H9 (cell line): ENCODE measurements at regions not wholly inside any gene's neighbourhood (a gene's known extent, or its start where the extent isn't known, plus 50 kb on each side); places are given as distances from the start of the nearest gene placed in this dataset.
A peak's percentile ranks its signal among the peaks of the same experiment; 100 is the strongest.

Experiments used
- DNase-seq: peaks from one replicate; pipeline ENCODE4 v3.0.0-alpha.2; 2017
- H2AFZ ChIP-seq: one replicate; pipeline ENCODE4 v1.6.1; 2013; ENCODE audit warnings: mild to moderate bottlenecking, low read length, control low read depth, moderate library complexity
- H2AK5ac ChIP-seq: 2 replicates; pipeline ENCODE4 v1.6.1; 2013; ENCODE audit warnings: low read length, control low read depth, mixed read lengths; ENCODE audit not compliant: insufficient read length
- H2BK120ac ChIP-seq: one replicate; pipeline ENCODE4 v1.6.1; 2013; ENCODE audit warnings: low read depth, mild to moderate bottlenecking, low read length, control low read depth, inconsistent platforms; ENCODE audit not compliant: poor library complexity, severe bottlenecking
- H2BK12ac ChIP-seq: 2 replicates; pipeline ENCODE4 v1.6.1; 2013; ENCODE audit warnings: low read length, control low read depth, mixed read lengths, low read depth; ENCODE audit not compliant: insufficient read length
- H2BK15ac ChIP-seq: 2 replicates; pipeline ENCODE4 v1.6.1; 2013; ENCODE audit warnings: low read depth, low read length, control low read depth
- H2BK20ac ChIP-seq: one replicate; pipeline ENCODE4 v1.6.1; 2013; ENCODE audit warnings: low read depth, mild to moderate bottlenecking, low read length, control low read depth, inconsistent platforms; ENCODE audit not compliant: poor library complexity, severe bottlenecking
- H2BK5ac ChIP-seq: 2 replicates; pipeline ENCODE4 v1.6.1; 2013; ENCODE audit warnings: low read length, control low read depth, mixed read lengths; ENCODE audit not compliant: insufficient read length
- H3K14ac ChIP-seq: 2 replicates; pipeline ENCODE4 v1.6.1; 2013; ENCODE audit warnings: low read length, control low read depth; ENCODE audit not compliant: insufficient read depth
- H3K18ac ChIP-seq: 2 replicates; pipeline ENCODE4 v1.6.1; 2013; ENCODE audit warnings: low read depth, mild to moderate bottlenecking, mixed read lengths, low read length, control low read depth; ENCODE audit not compliant: insufficient read length
- H3K23ac ChIP-seq: 2 replicates; pipeline ENCODE4 v1.6.1; 2013; ENCODE audit warnings: low read length, control low read depth, mixed read lengths, low read depth; ENCODE audit not compliant: insufficient read length
- H3K23me2 ChIP-seq: 2 replicates; pipeline ENCODE4 v1.6.1; 2013; ENCODE audit warnings: low read depth, mild to moderate bottlenecking, mixed read lengths, low read length, control low read depth; ENCODE audit not compliant: insufficient read length, poor library complexity, severe bottlenecking
- H3K27ac ChIP-seq: 2 replicates; pipeline ENCODE4 v1.5.1; 2013; ENCODE audit warnings: low read length, control low read depth, mixed read lengths, low read depth; ENCODE audit not compliant: insufficient read length
- H3K27me3 ChIP-seq: 2 replicates; pipeline ENCODE4 v1.6.1; 2013; ENCODE audit warnings: low read length, control low read depth, inconsistent platforms; ENCODE audit not compliant: insufficient read depth
- H3K4ac ChIP-seq: 2 replicates; pipeline ENCODE4 v1.6.1; 2013; ENCODE audit warnings: low read depth, mild to moderate bottlenecking, control low read depth, inconsistent platforms, low read length, moderate library complexity
- H3K4me1 ChIP-seq: 2 replicates; pipeline ENCODE4 v1.6.1; 2013; ENCODE audit warnings: low read length, control low read depth, inconsistent platforms; ENCODE audit not compliant: insufficient read depth
- H3K4me2 ChIP-seq: 2 replicates; pipeline ENCODE4 v1.6.1; 2013; ENCODE audit warnings: low read length, control low read depth, mixed read lengths; ENCODE audit not compliant: insufficient read length, insufficient read depth
- H3K56ac ChIP-seq: 2 replicates; pipeline ENCODE4 v1.6.1; 2013; ENCODE audit warnings: low read depth, mild to moderate bottlenecking, mixed read lengths, low read length, control low read depth; ENCODE audit not compliant: insufficient read length
- H3K79me1 ChIP-seq: 2 replicates; pipeline ENCODE4 v1.6.1; 2013; ENCODE audit warnings: low read depth, mild to moderate bottlenecking, moderate library complexity, low read length, control low read depth, inconsistent platforms; ENCODE audit not compliant: insufficient read depth, poor library complexity, severe bottlenecking
- H3K79me2 ChIP-seq: 2 replicates; pipeline ENCODE4 v1.6.1; 2013; ENCODE audit warnings: low read length, control low read depth, inconsistent platforms; ENCODE audit not compliant: insufficient read depth
- H3K9ac ChIP-seq: 2 replicates; pipeline ENCODE4 v1.6.1; 2013; ENCODE audit warnings: low read length, control low read depth, mixed read lengths; ENCODE audit not compliant: insufficient read length; ENCODE audit errors: extremely low read depth
- H3K9me3 ChIP-seq: one replicate; pipeline ENCODE4 v1.6.1; 2013; ENCODE audit warnings: low read depth, low read length, inconsistent platforms; ENCODE audit not compliant: control insufficient read depth
- H3T11ph ChIP-seq: one replicate; pipeline ENCODE4 v1.6.1; 2013; ENCODE audit warnings: mild to moderate bottlenecking, low read length, control low read depth, inconsistent platforms
- H4K20me1 ChIP-seq: one replicate; pipeline ENCODE4 v1.6.1; 2013; ENCODE audit not compliant: control insufficient read depth, insufficient read length, insufficient read depth
- H4K5ac ChIP-seq: 2 replicates; pipeline ENCODE4 v1.6.1; 2013; ENCODE audit warnings: low read depth, mild to moderate bottlenecking, mixed read lengths, low read length, control low read depth; ENCODE audit not compliant: insufficient read length
- H4K8ac ChIP-seq: replicated peaks from 2 replicates; pipeline ENCODE4 v1.6.1; 2013; ENCODE audit warnings: low read length, control low read depth, mixed read lengths, low read depth; ENCODE audit not compliant: insufficient read length
- H4K91ac ChIP-seq: 2 replicates; pipeline ENCODE4 v1.6.1; 2013; ENCODE audit warnings: low read depth, mild to moderate bottlenecking, moderate library complexity, mixed read lengths, low read length, control low read depth; ENCODE audit not compliant: insufficient read length
- H3K27ac Mint-ChIP-seq, 3 experiments: 2 replicates in 2 of 3; 3 replicates in 1 of 3; pipeline ENCODE4 v1.8.0; 2020 to 2021; ENCODE audit warnings: mixed read lengths in 3 of 3, mild to moderate bottlenecking in 1 of 3, moderate library complexity in 1 of 3
- H3K27me3 Mint-ChIP-seq: 2 replicates; pipeline ENCODE4 v1.8.0; 2021; ENCODE audit warnings: low read depth, mild to moderate bottlenecking, moderate library complexity, mixed read lengths
- H3K36me3 Mint-ChIP-seq, 3 experiments: 2 replicates in 2 of 3; 3 replicates in 1 of 3; pipeline ENCODE4 v1.8.0; 2020 to 2021; ENCODE audit warnings: low read depth in 3 of 3, mixed read lengths in 3 of 3; ENCODE audit not compliant: insufficient read depth in 1 of 3
- H3K4me1 Mint-ChIP-seq, 2 experiments: 2 replicates each; pipeline ENCODE4 v1.8.0; 2020; ENCODE audit warnings: mixed read lengths in 2 of 2
- H3K4me3 Mint-ChIP-seq, 2 experiments: 2 replicates in 1 of 2; 3 replicates in 1 of 2; pipeline ENCODE4 v1.8.0; 2020 to 2021; ENCODE audit warnings: mild to moderate bottlenecking in 2 of 2, mixed read lengths in 2 of 2, moderate library complexity in 1 of 2
- H3K9me3 Mint-ChIP-seq, 2 experiments: 2 replicates in 1 of 2; 3 replicates in 1 of 2; pipeline ENCODE4 v1.8.0; 2020; ENCODE audit warnings: mild to moderate bottlenecking in 2 of 2, mixed read lengths in 2 of 2, moderate library complexity in 1 of 2
- WGBS: extraction: QIAGEN DNeasy Blood & Tissue Kit; methylation state at CpG from one replicate; pipeline ENCODE4 v1.1.7; 2013; ENCODE audit warnings: missing lambda C conversion rate, low lambda C conversion rate, mixed read lengths; ENCODE audit not compliant: insufficient read length; ENCODE audit errors: extremely low coverage; 5-methylcytosine and 5-hydroxymethylcytosine counted together
- TF ChIP-seq, protein P1 (sequence below): fragments of 200-600 bp; sonication (generic); conservative IDR thresholded peaks from 3 replicates; pipeline ENCODE4 v1.8.0; 2021; ENCODE audit warnings: antibody characterized with exemption, mild to moderate bottlenecking

DNA sequence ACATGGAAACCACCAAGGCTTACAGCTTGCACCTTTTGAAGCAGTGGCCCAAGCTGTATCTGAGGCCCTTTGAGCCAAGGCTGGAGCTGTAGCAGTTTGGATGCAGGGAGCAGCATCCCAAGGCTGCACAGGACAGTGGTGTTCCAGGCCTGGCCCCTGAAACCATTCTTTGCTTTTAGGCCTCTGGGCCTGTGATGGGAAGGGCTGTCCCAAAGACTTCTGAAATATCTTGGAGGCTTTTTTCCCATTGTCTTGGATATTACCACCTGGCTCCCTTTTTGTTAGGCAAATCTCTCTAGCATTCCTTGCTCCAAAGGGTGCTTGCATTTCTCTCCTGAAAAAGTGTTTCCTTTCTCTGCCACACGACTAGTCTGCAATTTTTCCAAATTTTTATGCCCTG lies 302.8 kb upstream of the MDFIC2 start:
- peaks cover 13 to 41% (median 19%) of the 10 kb centered on the region in 3 experiments for H3K36me3 Mint-ChIP-seq
- H2AK5ac ChIP-seq: no peak overlapping the region
- peaks cover 29% of the 10 kb centered on the region in 2 experiments for H3K9me3 Mint-ChIP-seq
- DNase-seq: peak; percentile 82
- peak overlapping the region; percentile 32 for H3K14ac ChIP-seq
- H2BK20ac ChIP-seq: peak overlapping the region; percentile 83
- no peaks in the 10 kb centered on the region for H3K27me3 ChIP-seq
- H4K91ac ChIP-seq: peak overlapping the region; percentile 94
- TF ChIP-seq, protein P1, sequence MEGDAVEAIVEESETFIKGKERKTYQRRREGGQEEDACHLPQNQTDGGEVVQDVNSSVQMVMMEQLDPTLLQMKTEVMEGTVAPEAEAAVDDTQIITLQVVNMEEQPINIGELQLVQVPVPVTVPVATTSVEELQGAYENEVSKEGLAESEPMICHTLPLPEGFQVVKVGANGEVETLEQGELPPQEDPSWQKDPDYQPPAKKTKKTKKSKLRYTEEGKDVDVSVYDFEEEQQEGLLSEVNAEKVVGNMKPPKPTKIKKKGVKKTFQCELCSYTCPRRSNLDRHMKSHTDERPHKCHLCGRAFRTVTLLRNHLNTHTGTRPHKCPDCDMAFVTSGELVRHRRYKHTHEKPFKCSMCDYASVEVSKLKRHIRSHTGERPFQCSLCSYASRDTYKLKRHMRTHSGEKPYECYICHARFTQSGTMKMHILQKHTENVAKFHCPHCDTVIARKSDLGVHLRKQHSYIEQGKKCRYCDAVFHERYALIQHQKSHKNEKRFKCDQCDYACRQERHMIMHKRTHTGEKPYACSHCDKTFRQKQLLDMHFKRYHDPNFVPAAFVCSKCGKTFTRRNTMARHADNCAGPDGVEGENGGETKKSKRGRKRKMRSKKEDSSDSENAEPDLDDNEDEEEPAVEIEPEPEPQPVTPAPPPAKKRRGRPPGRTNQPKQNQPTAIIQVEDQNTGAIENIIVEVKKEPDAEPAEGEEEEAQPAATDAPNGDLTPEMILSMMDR: no peak
- no peaks in the 10 kb centered on the region for H4K20me1 ChIP-seq
- peak overlapping the region; percentile 44 for H2AFZ ChIP-seq
- peak overlapping the region; percentile 94 for H2BK120ac ChIP-seq
- peak overlapping the region; percentile 68 for H3K18ac ChIP-seq
- H3T11ph ChIP-seq: no peak overlapping the region
- H3K23ac ChIP-seq: no peak overlapping the region
- peak overlapping the region; percentile 89 for H2BK12ac ChIP-seq
- no CpG with 5 or more reads among the region's 1 CpG for WGBS
- no peak overlapping the region for H4K5ac ChIP-seq
- no peak overlapping the region for H3K4me3 Mint-ChIP-seq
- H3K4ac ChIP-seq: no peak overlapping the region
- peak overlapping the region; percentile 41 for H3K4me2 ChIP-seq
- H3K27me3 Mint-ChIP-seq: no peaks in the 10 kb centered on the region; the same call in 1 of the 2 replicates
- no peaks in the 10 kb centered on the region for H3K9me3 ChIP-seq
- H4K8ac ChIP-seq: no peak overlapping the region
- peaks cover 6% of the 10 kb centered on the region; the same call in 1 of the 2 replicates for H3K4me1 ChIP-seq
- H3K56ac ChIP-seq: no peak overlapping the region
- H2BK5ac ChIP-seq: peak overlapping the region; percentile 57
- no peaks in the 10 kb centered on the region for H3K23me2 ChIP-seq
- H3K27ac Mint-ChIP-seq: peak overlapping the region; percentile 78 to 98 (median 95)
- H2BK15ac ChIP-seq: no peak overlapping the region
- no peak overlapping the region for H3K9ac ChIP-seq
- H3K79me2 ChIP-seq: no peaks in the 10 kb centered on the region
- peak overlapping the region; percentile 98 for H3K27ac ChIP-seq
- H3K4me1 Mint-ChIP-seq: peaks cover 29 to 42% of the 10 kb centered on the region in 2 experiments
- H3K79me1 ChIP-seq: no peaks in the 10 kb centered on the region
